ENCODE measurements at regions not wholly inside any gene's neighbourhood (a gene's known extent, or its start where the extent isn't known, plus 50 kb on each side); places are given as distances from the start of the nearest gene placed in this dataset.

DNA sequence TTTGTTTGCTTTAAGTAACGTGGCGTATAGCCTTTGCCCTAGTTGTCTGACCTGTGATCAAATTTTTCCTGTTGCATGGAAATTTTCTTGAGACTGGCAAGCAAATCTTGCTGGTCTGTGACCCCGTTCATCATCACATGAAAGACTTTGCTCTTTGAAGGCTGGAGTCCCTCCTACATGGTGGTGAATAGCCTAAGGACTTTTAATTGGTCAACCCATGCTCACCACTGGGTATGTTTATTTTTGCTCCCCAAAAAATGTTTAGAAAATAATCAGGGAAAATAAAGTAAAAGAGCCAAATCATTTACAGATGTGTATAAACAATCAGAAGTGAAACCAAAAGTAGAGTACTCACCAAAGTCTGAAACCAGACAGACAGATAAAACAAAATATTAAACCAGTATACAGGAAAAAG, 1075.3 kb upstream of the ALCAM start:
- H3K4me3 ChIP-seq (ENCODE audit: low read depth, low read length): no peak overlapping the region
- TF ChIP-seq MYC (IDR thresholded peaks at IDR 0.05; ENCODE audit: low read depth, low read length): no peak
- TF ChIP-seq CTCF (IDR thresholded peaks at IDR 0.05; ENCODE audit: low read depth, low read length): no peak
- no peak for TF ChIP-seq POLR2A (IDR thresholded peaks at IDR 0.05; ENCODE audit: extremely low read depth, insufficient read length)
- no peak for TF ChIP-seq MAX (IDR thresholded peaks at IDR 0.05; ENCODE audit: low read depth, low read length)
- DNase-seq (ENCODE audit: low read depth): no peak

DNA sequence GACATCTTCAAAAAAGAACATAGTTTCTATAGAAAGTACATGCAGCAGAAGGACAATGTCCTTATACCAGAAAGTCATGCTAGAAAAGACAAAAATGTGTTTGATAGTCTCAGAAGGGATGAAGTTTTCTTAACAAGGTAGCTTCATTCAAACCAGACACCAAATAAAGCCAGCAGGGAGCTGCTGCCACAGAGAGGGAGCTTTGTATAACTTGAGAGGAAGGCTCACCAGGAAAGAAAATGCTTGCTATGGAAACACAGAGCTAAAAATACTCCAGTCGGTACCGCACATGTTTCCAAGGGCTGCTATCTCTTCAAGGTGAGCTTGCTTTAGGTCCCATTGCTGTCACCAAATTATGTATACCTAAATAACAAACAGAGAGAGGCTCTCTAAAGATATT, 1074.8 kb upstream of the ALCAM start:
- no peak for DNase-seq (ENCODE audit: low read depth)
- TF ChIP-seq MYC (IDR thresholded peaks at IDR 0.05; ENCODE audit: low read depth, low read length) (no peak), POLR2A (IDR thresholded peaks at IDR 0.05; ENCODE audit: extremely low read depth, insufficient read length) (no peak), CTCF (IDR thresholded peaks at IDR 0.05; ENCODE audit: low read depth, low read length) (no peak)
- no peak overlapping the region for H3K4me3 ChIP-seq (ENCODE audit: low read depth, low read length)

DNA sequence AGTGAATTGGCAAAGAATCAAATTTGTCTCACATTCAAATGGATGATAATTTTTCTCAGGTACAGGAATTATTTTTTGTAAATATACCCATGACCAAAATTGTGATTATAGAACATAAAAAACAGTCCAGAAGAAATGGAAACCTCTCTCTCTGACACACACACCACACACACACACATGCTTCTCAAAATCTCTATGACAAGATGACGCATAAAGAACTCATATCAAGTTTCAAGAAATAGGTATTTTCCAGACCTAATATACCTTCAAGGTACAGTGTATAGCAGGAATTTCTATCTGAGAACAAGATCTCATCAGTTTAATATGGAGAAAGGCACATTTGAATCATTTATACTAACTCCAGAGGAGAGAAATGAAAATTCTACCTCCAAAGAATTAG, 1069.1 kb upstream of the ALCAM start:
- no peak overlapping the region for H3K4me3 ChIP-seq (ENCODE audit: low read depth, low read length)
- TF ChIP-seq CTCF (IDR thresholded peaks at IDR 0.05; ENCODE audit: low read depth, low read length) (no peak), POLR2A (IDR thresholded peaks at IDR 0.05; ENCODE audit: extremely low read depth, insufficient read length) (no peak), MYC (IDR thresholded peaks at IDR 0.05; ENCODE audit: low read depth, low read length) (no peak), MAX (IDR thresholded peaks at IDR 0.05; ENCODE audit: low read depth, low read length) (no peak)
- no peak for DNase-seq (ENCODE audit: low read depth)

GRCh38 chr3:104298662-104299061, 1068.0 kb upstream of the ALCAM start:
- no peak overlapping the region for H3K4me3 ChIP-seq (ENCODE audit: low read depth, low read length)
- TF ChIP-seq MYC (IDR thresholded peaks at IDR 0.05; ENCODE audit: low read depth, low read length) (no peak), MAX (IDR thresholded peaks at IDR 0.05; ENCODE audit: low read depth, low read length) (no peak), POLR2A (IDR thresholded peaks at IDR 0.05; ENCODE audit: extremely low read depth, insufficient read length) (no peak), CTCF (IDR thresholded peaks at IDR 0.05; ENCODE audit: low read depth, low read length) (no peak)
- DNase-seq (ENCODE audit: low read depth): no peak

DNA sequence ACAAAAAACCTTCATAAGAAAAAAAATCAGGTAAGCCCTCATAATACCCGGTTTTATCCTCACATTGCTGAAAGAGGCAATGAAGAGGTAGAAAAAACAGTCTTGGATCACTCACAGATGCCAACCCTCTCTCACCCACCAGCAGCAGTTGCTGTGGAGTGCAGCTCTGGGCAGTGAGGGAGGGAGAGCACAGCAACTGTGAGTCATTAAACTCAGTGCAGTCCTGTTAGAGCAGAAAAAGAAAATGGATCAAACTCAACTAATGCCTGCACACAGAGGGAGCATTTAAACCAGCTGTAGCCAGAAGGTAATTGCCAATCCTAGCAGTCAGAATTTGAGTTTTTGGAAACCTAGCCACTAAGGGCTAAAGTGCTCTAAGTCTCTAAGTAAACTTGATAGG, 1050.6 kb upstream of the ALCAM start:
- no peak for TF ChIP-seq POLR2A (IDR thresholded peaks at IDR 0.05; ENCODE audit: extremely low read depth, insufficient read length)
- no peak for TF ChIP-seq MYC (IDR thresholded peaks at IDR 0.05; ENCODE audit: low read depth, low read length)
- TF ChIP-seq CTCF (IDR thresholded peaks at IDR 0.05; ENCODE audit: low read depth, low read length): no peak
- no peak for TF ChIP-seq MAX (IDR thresholded peaks at IDR 0.05; ENCODE audit: low read depth, low read length)

GRCh38 chr3:104323226-104323625, 1043.5 kb upstream of the ALCAM start:
- DNase-seq (ENCODE audit: low read depth): peak; percentile 2
- H3K4me3 ChIP-seq (ENCODE audit: low read depth, low read length): no peak overlapping the region
- TF ChIP-seq POLR2A (IDR thresholded peaks at IDR 0.05; ENCODE audit: extremely low read depth, insufficient read length): no peak
- TF ChIP-seq MAX (IDR thresholded peaks at IDR 0.05; ENCODE audit: low read depth, low read length): no peak

More for the DNA sequence above, 1050.6 kb upstream of the ALCAM start:
- DNase-seq (ENCODE audit: low read depth): no peak
- no peak overlapping the region for H3K4me3 ChIP-seq (ENCODE audit: low read depth, low read length)

Data from NB4 (cell line).